Hepatocyte (in vitro differentiated cells): ENCODE measurements at regions not wholly inside any gene's neighbourhood (a gene's known extent, or its start where the extent isn't known, plus 50 kb on each side); places are given as distances from the start of the nearest gene placed in this dataset.
"Not testable (repeated sequence)": the region's sequence is repeated elsewhere in the genome, so short reads cannot be mapped to it uniquely, and the experiment has no call there.

ENCODE experiments used
- DNase-seq: peaks from one replicate; pipeline ENCODE4 v3.0.0-alpha.2; 2016; ENCODE audit warnings: low spot score
- H2AFZ ChIP-seq: fragments of 200-600 bp; sonication (generic); 2 replicates; pipeline ENCODE4 v1.6.0; 2016; ENCODE audit warnings: antibody characterized with exemption, mild to moderate bottlenecking
- H3K27ac ChIP-seq: fragments of 200-600 bp; sonication (generic); 2 replicates; pipeline ENCODE4 v1.5.1; 2016; ENCODE audit warnings: mild to moderate bottlenecking
- H3K27me3 ChIP-seq: fragments of 200-600 bp; sonication (generic); 2 replicates; pipeline ENCODE4 v1.6.1; 2016
- H3K36me3 ChIP-seq: fragments of 200-600 bp; sonication (generic); replicated peaks from 2 replicates; pipeline ENCODE4 v1.5.1; 2016; ENCODE audit warnings: low read depth; ENCODE audit not compliant: insufficient read depth
- H3K4me1 ChIP-seq: fragments of 200-600 bp; sonication (generic); 2 replicates; pipeline ENCODE4 v1.5.1; 2016; ENCODE audit warnings: mild to moderate bottlenecking, moderate library complexity; ENCODE audit not compliant: insufficient read depth
- H3K4me2 ChIP-seq: fragments of 200-600 bp; sonication (generic); 2 replicates; pipeline ENCODE4 v1.6.0; 2016
- H3K4me3 ChIP-seq: fragments of 200-600 bp; sonication (generic); 2 replicates; pipeline ENCODE4 v1.5.1; 2016; ENCODE audit warnings: mild to moderate bottlenecking
- H3K79me2 ChIP-seq: fragments of 200-600 bp; sonication (generic); 2 replicates; pipeline ENCODE4 v1.6.0; 2017; ENCODE audit warnings: mild to moderate bottlenecking
- H3K9me2 ChIP-seq: fragments of 200-600 bp; sonication (generic); replicated peaks from 2 replicates; pipeline ENCODE4 v1.6.0; 2017; ENCODE audit warnings: mild to moderate bottlenecking; ENCODE audit not compliant: insufficient read depth
- H3K9me3 ChIP-seq: fragments of 200-600 bp; sonication (generic); 2 replicates; pipeline ENCODE4 v1.5.1; 2016; ENCODE audit warnings: low read depth, mild to moderate bottlenecking
- H4K20me1 ChIP-seq: fragments of 200-600 bp; sonication (generic); 2 replicates; pipeline ENCODE4 v1.6.0; 2016; ENCODE audit warnings: mild to moderate bottlenecking; ENCODE audit not compliant: insufficient read depth, poor library complexity, severe bottlenecking
- EZH2 ChIP-seq: fragments of 200-600 bp; sonication (generic); IDR thresholded peaks from 2 replicates; pipeline ENCODE4 v1.6.1; 2016; ENCODE audit warnings: antibody characterized with exemption, mild to moderate bottlenecking, borderline replicate concordance
- EZH2phosphoT487 ChIP-seq: fragments of 200-600 bp; sonication (generic); IDR thresholded peaks from one replicate; pipeline ENCODE4 v1.6.1; 2018; ENCODE audit warnings: antibody characterized with exemption, mild to moderate bottlenecking, low read depth, moderate library complexity; ENCODE audit not compliant: unreplicated experiment, severe bottlenecking
- WGBS: methylation state at CpG from one replicate; pipeline ENCODE4 v1.1.6; 2016; ENCODE audit warnings: low lambda C conversion rate; ENCODE audit errors: missing lambda C conversion rate; 5-methylcytosine and 5-hydroxymethylcytosine counted together
- TF ChIP-seq, protein P1 (sequence below): fragments of 200-600 bp; sonication (generic); IDR thresholded peaks from 2 replicates; pipeline ENCODE4 v1.5.1; 2016; ENCODE audit warnings: antibody characterized with exemption, mild to moderate bottlenecking; ENCODE audit not compliant: poor library complexity

DNA sequence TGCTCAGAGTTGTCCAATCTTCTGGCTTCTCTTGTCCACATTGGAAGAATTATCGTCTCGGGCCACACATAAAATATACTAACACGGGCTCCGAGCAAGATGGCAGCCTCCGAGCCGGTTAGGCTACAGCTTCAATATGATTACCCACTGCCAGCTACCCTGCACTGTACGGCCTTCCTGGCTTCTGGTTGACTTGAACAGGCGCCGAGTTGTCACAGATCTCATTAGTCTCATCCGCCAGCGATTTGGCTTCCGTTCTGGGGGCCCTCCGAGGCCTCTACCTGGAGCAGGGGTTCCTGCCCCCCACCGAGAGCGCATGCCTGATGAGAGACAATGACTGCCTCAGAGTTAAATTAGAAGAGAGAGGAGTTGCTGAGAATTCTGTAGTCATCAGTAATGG, 101.2 kb upstream of the NUDT6 start:
- no peaks in the 10 kb centered on the region for H3K36me3 ChIP-seq
- H3K4me2 ChIP-seq: no peak overlapping the region
- DNase-seq: no peak
- H3K9me3 ChIP-seq: no peaks in the 10 kb centered on the region
- H3K4me1 ChIP-seq: no peaks in the 10 kb centered on the region
- WGBS: 98% methylated on average over 15 of the region's 15 CpGs
- H3K27me3 ChIP-seq: no peaks in the 10 kb centered on the region
- no peak overlapping the region for H3K4me3 ChIP-seq
- H4K20me1 ChIP-seq: no peaks in the 10 kb centered on the region
- no peaks in the 10 kb centered on the region for H3K9me2 ChIP-seq
- no peaks in the 10 kb centered on the region for H3K79me2 ChIP-seq
- H2AFZ ChIP-seq: no peak overlapping the region
- TF ChIP-seq, protein P1, sequence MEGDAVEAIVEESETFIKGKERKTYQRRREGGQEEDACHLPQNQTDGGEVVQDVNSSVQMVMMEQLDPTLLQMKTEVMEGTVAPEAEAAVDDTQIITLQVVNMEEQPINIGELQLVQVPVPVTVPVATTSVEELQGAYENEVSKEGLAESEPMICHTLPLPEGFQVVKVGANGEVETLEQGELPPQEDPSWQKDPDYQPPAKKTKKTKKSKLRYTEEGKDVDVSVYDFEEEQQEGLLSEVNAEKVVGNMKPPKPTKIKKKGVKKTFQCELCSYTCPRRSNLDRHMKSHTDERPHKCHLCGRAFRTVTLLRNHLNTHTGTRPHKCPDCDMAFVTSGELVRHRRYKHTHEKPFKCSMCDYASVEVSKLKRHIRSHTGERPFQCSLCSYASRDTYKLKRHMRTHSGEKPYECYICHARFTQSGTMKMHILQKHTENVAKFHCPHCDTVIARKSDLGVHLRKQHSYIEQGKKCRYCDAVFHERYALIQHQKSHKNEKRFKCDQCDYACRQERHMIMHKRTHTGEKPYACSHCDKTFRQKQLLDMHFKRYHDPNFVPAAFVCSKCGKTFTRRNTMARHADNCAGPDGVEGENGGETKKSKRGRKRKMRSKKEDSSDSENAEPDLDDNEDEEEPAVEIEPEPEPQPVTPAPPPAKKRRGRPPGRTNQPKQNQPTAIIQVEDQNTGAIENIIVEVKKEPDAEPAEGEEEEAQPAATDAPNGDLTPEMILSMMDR: no peak
- TF ChIP-seq EZH2: no peak
- TF ChIP-seq EZH2phosphoT487: no peak
- H3K27ac ChIP-seq: no peak overlapping the region

DNA sequence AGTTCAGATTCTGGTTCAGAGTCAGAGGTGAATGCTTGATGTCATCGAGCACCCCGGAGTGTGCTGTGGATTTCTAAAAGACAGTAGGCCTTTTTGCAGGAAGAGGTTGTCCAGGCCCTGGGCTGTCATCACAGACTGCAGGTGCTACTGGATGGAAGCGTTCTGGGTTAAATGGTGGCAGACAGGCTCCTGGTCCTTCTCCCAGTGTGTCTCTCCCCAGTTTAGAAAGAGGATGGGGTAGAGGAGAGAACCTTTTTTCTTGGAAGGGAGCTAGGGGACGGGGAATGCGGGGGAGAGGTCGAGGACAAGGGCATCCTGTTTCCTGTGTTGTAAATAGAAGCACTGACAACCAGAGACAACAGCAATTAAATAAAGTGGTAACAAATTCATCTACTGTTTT, 102.3 kb upstream of the NUDT6 start:
- no peak overlapping the region for H3K4me3 ChIP-seq
- H2AFZ ChIP-seq: no peak overlapping the region
- H3K9me2 ChIP-seq: no peaks in the 10 kb centered on the region
- no peaks in the 10 kb centered on the region for H3K4me1 ChIP-seq
- DNase-seq: no peak
- no peak for TF ChIP-seq EZH2phosphoT487
- TF ChIP-seq, protein P1: no peak
- TF ChIP-seq EZH2: no peak
- no peaks in the 10 kb centered on the region for H4K20me1 ChIP-seq
- no peaks in the 10 kb centered on the region for H3K36me3 ChIP-seq
- no peak overlapping the region for H3K4me2 ChIP-seq
- no peaks in the 10 kb centered on the region for H3K79me2 ChIP-seq
- H3K27ac ChIP-seq: no peak overlapping the region
- no peaks in the 10 kb centered on the region for H3K27me3 ChIP-seq
- no peaks in the 10 kb centered on the region for H3K9me3 ChIP-seq
- 70% methylated on average over 6 of the region's 6 CpGs for WGBS

DNA sequence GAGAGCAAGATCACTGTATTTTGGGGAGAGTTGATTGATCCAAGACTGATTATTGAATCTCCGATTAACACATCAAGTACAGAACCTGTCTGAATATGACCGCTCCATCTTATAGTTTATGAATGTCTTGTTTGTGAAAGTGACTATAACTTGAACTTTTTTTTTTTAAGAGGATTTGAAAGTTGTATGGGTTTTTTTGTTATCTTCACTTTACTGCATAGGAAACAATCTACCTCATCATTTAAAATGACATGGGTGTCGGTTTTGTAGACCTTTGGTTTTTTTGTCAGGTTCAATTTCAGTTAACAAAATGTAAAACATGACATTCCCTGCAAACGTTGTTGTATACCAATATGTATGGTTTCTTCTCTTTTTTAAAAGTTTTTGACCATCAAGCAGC, 103.0 kb upstream of the NUDT6 start:
- no peaks in the 10 kb centered on the region for H3K27me3 ChIP-seq
- H3K4me2 ChIP-seq: no peak overlapping the region
- H3K9me3 ChIP-seq: no peaks in the 10 kb centered on the region
- no peaks in the 10 kb centered on the region for H3K36me3 ChIP-seq
- DNase-seq: no peak
- H2AFZ ChIP-seq: no peak overlapping the region
- no peak overlapping the region for H3K4me3 ChIP-seq
- TF ChIP-seq, protein P1: no peak
- no peak for TF ChIP-seq EZH2phosphoT487
- no peak for TF ChIP-seq EZH2
- H3K27ac ChIP-seq: no peak overlapping the region
- H3K4me1 ChIP-seq: no peaks in the 10 kb centered on the region
- H4K20me1 ChIP-seq: no peaks in the 10 kb centered on the region
- H3K9me2 ChIP-seq: no peaks in the 10 kb centered on the region
- 93% methylated on average over 4 of the region's 4 CpGs for WGBS
- no peaks in the 10 kb centered on the region for H3K79me2 ChIP-seq

DNA sequence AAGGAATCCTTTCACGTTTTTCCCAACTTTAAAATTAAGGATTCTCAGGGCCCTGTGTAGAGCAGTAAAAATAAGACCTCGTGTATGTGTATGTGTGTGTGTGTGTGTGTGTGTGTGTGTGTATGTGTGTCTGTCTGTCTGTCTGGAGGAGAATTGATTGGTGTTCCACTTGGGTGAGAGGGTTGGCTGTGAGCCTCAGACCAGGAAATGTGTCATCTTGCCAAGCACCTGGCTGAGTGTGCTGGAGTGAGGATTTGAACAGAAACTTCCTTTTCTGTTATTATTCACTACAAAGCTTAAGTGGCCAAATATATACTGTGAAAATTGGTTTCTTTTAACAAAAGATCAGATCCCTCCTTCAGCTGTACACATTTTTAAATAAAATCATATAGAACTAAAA, 103.6 kb upstream of the NUDT6 start:
- H4K20me1 ChIP-seq, H3K27me3 ChIP-seq, H2AFZ ChIP-seq, H3K4me1 ChIP-seq, H3K27ac ChIP-seq, H3K4me3 ChIP-seq, H3K4me2 ChIP-seq, H3K36me3 ChIP-seq, DNase-seq, H3K9me3 ChIP-seq, H3K9me2 ChIP-seq, H3K79me2 ChIP-seq: not testable (repeated sequence)
- WGBS: 68% methylated on average over 2 of the region's 2 CpGs
